ENCODE measurements at regions not wholly inside any gene's neighbourhood (a gene's known extent, or its start where the extent isn't known, plus 50 kb on each side); places are given as distances from the start of the nearest gene placed in this dataset.

DNA sequence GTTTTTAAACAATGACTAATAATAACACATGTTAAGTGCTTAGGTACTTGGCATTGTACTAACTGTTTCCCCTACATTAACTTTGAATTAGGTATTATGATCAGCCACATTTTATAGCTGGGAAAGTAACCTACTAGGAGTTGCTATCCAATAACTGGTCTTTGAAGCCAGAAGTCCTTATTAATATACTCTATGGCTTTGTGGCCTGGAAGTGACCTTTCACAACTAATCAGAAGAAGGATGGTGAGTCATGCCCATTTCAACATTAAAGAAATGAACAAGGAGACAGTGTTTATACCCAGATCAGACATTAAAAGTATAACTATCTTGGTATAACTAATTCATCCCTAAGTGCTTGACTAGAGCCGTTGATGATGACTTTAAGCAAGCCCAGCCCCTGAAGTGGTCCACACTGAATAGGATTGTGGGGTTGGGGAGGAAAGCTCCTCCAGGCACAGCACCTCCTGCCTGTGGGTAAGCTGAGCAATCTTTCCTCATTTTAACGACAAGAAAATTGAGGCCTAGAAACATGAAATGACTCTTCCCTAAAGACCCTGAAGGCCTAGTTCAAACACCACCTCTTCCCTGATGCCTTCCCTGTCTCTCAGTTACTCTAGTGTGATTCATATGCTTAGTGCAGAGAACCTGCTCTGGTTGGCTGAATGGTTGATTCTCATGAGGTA, 71.6 kb upstream of the RFX8 start:
- DNase-seq (ENCODE audit: low read depth) = no peak
- no peak for TF ChIP-seq CTCF (IDR thresholded peaks at IDR 0.05; ENCODE audit: control insufficient read depth, insufficient read depth, low read depth, low read length, missing control alignments)
- H3K4me3 ChIP-seq (ENCODE audit: control insufficient read depth, low read depth, low read length) = no peak overlapping the region

GRCh38 chr2:101545950-101546349, 71.0 kb upstream of the RFX8 start:
- H3K4me3 ChIP-seq (ENCODE audit: control insufficient read depth, low read depth, low read length) = no peak overlapping the region
- no peak for DNase-seq (ENCODE audit: low read depth)
- TF ChIP-seq CTCF (IDR thresholded peaks at IDR 0.05; ENCODE audit: control insufficient read depth, insufficient read depth, low read depth, low read length, missing control alignments) = no peak

DNA sequence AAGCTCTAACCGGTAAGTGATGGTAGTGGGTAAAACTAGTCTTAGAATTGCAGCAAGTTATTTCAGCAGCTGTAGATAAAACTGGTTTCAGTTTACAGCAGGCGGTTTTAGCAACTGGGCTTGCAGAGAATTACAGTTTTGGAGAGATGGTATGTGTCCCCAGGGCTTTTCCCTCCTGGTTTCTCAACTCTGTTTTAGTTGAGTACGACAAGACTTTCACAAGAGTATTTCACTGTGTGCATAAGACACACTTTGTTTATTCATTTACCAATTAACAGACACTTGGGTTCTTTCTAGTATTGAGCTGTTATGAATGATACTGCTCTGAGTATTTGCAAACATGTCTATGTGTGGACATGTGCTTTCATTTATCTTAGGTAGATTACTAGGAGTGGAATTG, 65.6 kb upstream of the RFX8 start:
- no peak overlapping the region for H3K4me3 ChIP-seq (ENCODE audit: control insufficient read depth, low read depth, low read length)
- peak; percentile 74 for DNase-seq (ENCODE audit: low read depth)
- no peak for TF ChIP-seq CTCF (IDR thresholded peaks at IDR 0.05; ENCODE audit: control insufficient read depth, insufficient read depth, low read depth, low read length, missing control alignments)

GRCh38 chr2:101538076-101538475, 63.2 kb upstream of the RFX8 start:
- no peak for TF ChIP-seq CTCF (IDR thresholded peaks at IDR 0.05; ENCODE audit: control insufficient read depth, insufficient read depth, low read depth, low read length, missing control alignments)
- no peak overlapping the region for H3K4me3 ChIP-seq (ENCODE audit: control insufficient read depth, low read depth, low read length)
- DNase-seq (ENCODE audit: low read depth) = no peak

- DNase-seq (ENCODE audit: low read depth) = no peak
- TF ChIP-seq CTCF (IDR thresholded peaks at IDR 0.05; ENCODE audit: control insufficient read depth, insufficient read depth, low read depth, low read length, missing control alignments) = no peak
- no peak overlapping the region for H3K4me3 ChIP-seq (ENCODE audit: control insufficient read depth, low read depth, low read length)
Observed at GRCh38 chr2:101534149-101534611, 59.3 kb upstream of the RFX8 start.

- no peak for DNase-seq (ENCODE audit: low read depth)
Observed at GRCh38 chr2:101533561-101534148, 58.7 kb upstream of the RFX8 start.

More at GRCh38 chr2:101533561-101534148, 58.7 kb upstream of the RFX8 start:
- no peak overlapping the region for H3K4me3 ChIP-seq (ENCODE audit: control insufficient read depth, low read depth, low read length)
- TF ChIP-seq CTCF (IDR thresholded peaks at IDR 0.05; ENCODE audit: control insufficient read depth, insufficient read depth, low read depth, low read length, missing control alignments) = no peak
